ENCODE measurements at regions not wholly inside any gene's neighbourhood (a gene's known extent, or its start where the extent isn't known, plus 50 kb on each side); places are given as distances from the start of the nearest gene placed in this dataset.

DNA sequence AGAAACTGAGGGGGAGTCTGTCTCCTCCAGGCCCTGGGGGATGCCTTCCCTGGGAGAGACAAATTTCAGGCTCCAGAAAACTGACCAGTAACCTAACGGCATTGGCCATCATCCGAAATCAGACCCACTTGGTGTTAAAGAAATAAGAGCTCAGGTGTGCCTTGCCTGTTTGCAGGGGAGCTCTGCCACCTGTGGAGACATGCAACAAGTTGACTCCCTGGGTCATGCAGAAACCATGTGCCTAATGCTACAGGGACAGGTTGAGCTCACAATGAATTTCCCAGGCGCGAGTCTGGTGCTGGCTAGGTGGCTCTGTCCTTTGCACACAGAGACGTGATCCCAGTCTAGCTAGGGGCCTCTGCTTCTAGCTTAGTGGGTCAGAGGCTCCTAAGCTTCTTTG, 95.8 kb upstream of the KIT start:
- no peak overlapping the region for H3K27ac ChIP-seq (ENCODE audit: low read depth, low read length)
- no peak for FAIRE-seq
- no peak overlapping the region for H3K9ac ChIP-seq (replicated peaks in 1 of 4; ENCODE audit: extremely low read depth in 1 of 4, low read depth in 3 of 4, low read length in 3 of 4)
- H2BK5ac ChIP-seq (ENCODE audit: low read depth, low read length) = no peak overlapping the region
- DNase-seq (ENCODE audit: low read depth in 1 of 2, low spot score in 2 of 2) = no peak
- no peak overlapping the region for H3K23ac ChIP-seq (ENCODE audit: insufficient read length)
- no peaks in the 10 kb centered on the region; the same call in 1 of the 2 replicates for H3K23me2 ChIP-seq (ENCODE audit: low read depth, low read length)
- no peaks in the 10 kb centered on the region for H3K36me3 ChIP-seq (ENCODE audit: control insufficient read depth in 2 of 4, insufficient read depth in 4 of 4, low read length in 3 of 4)
- no peak overlapping the region for H3K14ac ChIP-seq (ENCODE audit: insufficient read length)
- no peak overlapping the region for H2BK12ac ChIP-seq (ENCODE audit: low read depth, low read length)
- no peak overlapping the region for H3K4ac ChIP-seq (replicated peaks; ENCODE audit: insufficient read length, low read depth, low read length)
- no peak overlapping the region for H4K91ac ChIP-seq (replicated peaks; ENCODE audit: insufficient read length, low read length)
- no peak overlapping the region for H2BK20ac ChIP-seq (ENCODE audit: low read length)
- H3K79me1 ChIP-seq (ENCODE audit: low read depth, low read length) = no peaks in the 10 kb centered on the region
- no peak overlapping the region for H3K56ac ChIP-seq (replicated peaks; ENCODE audit: insufficient read length, low read depth, low read length)
- H3K4me1 ChIP-seq (replicated peaks in 1 of 4; ENCODE audit: control insufficient read depth in 3 of 4, insufficient read depth in 4 of 4, low read length in 3 of 4) = no peaks in the 10 kb centered on the region; a peak in 1 of 7 replicates
- no peaks in the 10 kb centered on the region for H3K27me3 ChIP-seq (replicated peaks in 1 of 4; ENCODE audit: control insufficient read depth in 3 of 4, extremely low read depth in 1 of 4, insufficient read depth in 3 of 4, low read length in 3 of 4)
- ChIA-PET POLR2A (ENCODE audit: partially characterized antibody) (no interaction called here), CTCF (ENCODE audit: partially characterized antibody) (interaction anchor here (1.7 kb wide), 1 partner anchor 23 kb away, joined by 6 read pairs; no protein-coding TSS in a partner anchor)
- WGBS, 2 experiments (ENCODE audit: extremely low coverage in 1 of 2, insufficient coverage in 1 of 2, insufficient read length in 1 of 2, insufficient replicate concordance in 2 of 2, low coverage in 1 of 2, low lambda C conversion rate in 2 of 2, missing lambda C conversion rate in 1 of 2) = 84% methylated on average over 5 of the region's 5 CpGs; no CpG with 5 or more reads in 1 of the 2 experiments
- H4K20me1 ChIP-seq (replicated peaks in 1 of 2; ENCODE audit: control insufficient read depth in 1 of 2, insufficient read depth in 2 of 2, low read length in 2 of 2) = no peaks in the 10 kb centered on the region
- H3K9me3 ChIP-seq (ENCODE audit: insufficient read depth in 2 of 2, low read depth in 1 of 2, low read length in 1 of 2) = no peaks in the 10 kb centered on the region
- no peak overlapping the region for H4K5ac ChIP-seq (ENCODE audit: insufficient read length, low read depth, low read length)
- no peak overlapping the region for H2BK15ac ChIP-seq (ENCODE audit: low read length)
- no peak overlapping the region for H3K18ac ChIP-seq (ENCODE audit: extremely low read depth, low read length)
- H4K8ac ChIP-seq (ENCODE audit: extremely low read depth, insufficient read depth, low read length) = no peak overlapping the region
- TF ChIP-seq TBP (IDR thresholded peaks at IDR 0.05; ENCODE audit: low read depth, low read length) (no peak), SP1 (IDR thresholded peaks at IDR 0.05; ENCODE audit: low read depth, low read length) (no peak), CEBPB (IDR thresholded peaks at IDR 0.05; ENCODE audit: low read depth, low read length) (no peak), EP300 (IDR thresholded peaks at IDR 0.05; ENCODE audit: borderline replicate concordance in 1 of 2, low read depth in 2 of 2, low read length in 2 of 2) (no peak), NANOG (IDR thresholded peaks at IDR 0.05; ENCODE audit: insufficient read depth, low read depth, low read length, poor library complexity, severe bottlenecking) (no peak), EZH2 (IDR thresholded peaks at IDR 0.05; ENCODE audit: low read depth, low read length, severe bottlenecking) (no peak), EGR1 (IDR thresholded peaks at IDR 0.05; ENCODE audit: borderline replicate concordance, low read depth, low read length) (no peak), SP2 (IDR thresholded peaks at IDR 0.05; ENCODE audit: low read length) (no peak), YY1 (IDR thresholded peaks at IDR 0.05; ENCODE audit: low read depth, low read length) (no peak), PHF8 (conservative IDR thresholded peaks at IDR 0.05; ENCODE audit: low read depth, low read length) (no peak), POU5F1 (IDR thresholded peaks at IDR 0.05; ENCODE audit: low read depth, low read length) (no peak)
- H3K4me2 ChIP-seq (ENCODE audit: insufficient read depth in 1 of 2, low read depth in 2 of 2, low read length in 2 of 2) = no peak overlapping the region
- no peak overlapping the region for H2AFZ ChIP-seq (ENCODE audit: low read length)
- no peaks in the 10 kb centered on the region for H3K79me2 ChIP-seq (ENCODE audit: control insufficient read depth in 1 of 2, insufficient read depth in 2 of 2, low read length in 2 of 2)
- H3K4me3 ChIP-seq (ENCODE audit: extremely low read depth in 1 of 4, insufficient read depth in 2 of 4, low read depth in 3 of 4, low read length in 4 of 4) = no peak overlapping the region
- H2BK120ac ChIP-seq (replicated peaks; ENCODE audit: low read depth, low read length) = no peak overlapping the region
- no peak overlapping the region for H2AK5ac ChIP-seq (ENCODE audit: low read depth, low read length)
